Loucy (cell line): ENCODE measurements at regions not wholly inside any gene's neighbourhood (a gene's known extent, or its start where the extent isn't known, plus 50 kb on each side); places are given as distances from the start of the nearest gene placed in this dataset.

Source experiments
- CTCF ChIP-seq: fragments of 200-600 bp; sonication (generic); conservative IDR thresholded peaks from 2 replicates; pipeline ENCODE4 v1.5.1; 2014; ENCODE audit warnings: mild to moderate bottlenecking, antibody characterized with exemption, low read length
- EZH2phosphoT487 ChIP-seq: fragments of 200-600 bp; IDR thresholded peaks from 2 replicates; pipeline ENCODE4 v1.6.1; 2018; ENCODE audit warnings: antibody characterized with exemption, mild to moderate bottlenecking, moderate library complexity, borderline replicate concordance

GRCh38 chr18:61679836-61680235, 213.0 kb downstream of the RNF152 start:
- no peak for TF ChIP-seq CTCF
- no peak for TF ChIP-seq EZH2phosphoT487
